H1 (cell line): ENCODE measurements at regions not wholly inside any gene's neighbourhood (a gene's known extent, or its start where the extent isn't known, plus 50 kb on each side); places are given as distances from the start of the nearest gene placed in this dataset.

Experiments used
- CEBPB ChIP-seq: IDR thresholded peaks from 2 replicates; pipeline ENCODE4 v1.6.1; 2012; ENCODE audit warnings: low read depth, low read length
- CTCF ChIP-seq, 3 experiments: IDR thresholded peaks; 1 replicate in 2 of 3; 2 replicates in 1 of 3; pipeline versions ENCODE4 v1.5.1 to v1.6.1; 2011; ENCODE audit warnings: low read length in 3 of 3, mild to moderate bottlenecking in 3 of 3, inconsistent platforms in 2 of 3, low read depth in 1 of 3, moderate library complexity in 1 of 3; ENCODE audit not compliant: insufficient read depth in 1 of 3; ENCODE audit errors: control extremely low read depth in 1 of 3
- EP300 ChIP-seq, 2 experiments: IDR thresholded peaks; 1 replicate in 1 of 2; 2 replicates in 1 of 2; pipeline ENCODE4 v1.6.1; 2011 to 2012; ENCODE audit warnings: low read depth in 2 of 2, low read length in 2 of 2, mild to moderate bottlenecking in 2 of 2, borderline replicate concordance in 1 of 2, inconsistent platforms in 1 of 2, moderate library complexity in 1 of 2
- POLR2A ChIP-seq, 2 experiments: IDR thresholded peaks; 1 replicate in 1 of 2; 2 replicates in 1 of 2; pipeline ENCODE4 v1.6.1; 2011; ENCODE audit warnings: low read depth in 2 of 2, low read length in 2 of 2, mild to moderate bottlenecking in 2 of 2; ENCODE audit errors: control extremely low read depth in 1 of 2
- RBBP5 ChIP-seq: IDR thresholded peaks from 2 replicates; pipeline ENCODE4 v1.7.1; 2012; ENCODE audit warnings: low read depth, mild to moderate bottlenecking, inconsistent platforms, low read length, moderate library complexity, borderline replicate concordance
- SAP30 ChIP-seq: fragments of 300-600 bp; sonication (generic); IDR thresholded peaks from 2 replicates; pipeline ENCODE4 v1.7.1; 2012; ENCODE audit warnings: low read length, moderate library complexity, mild to moderate bottlenecking, inconsistent platforms; ENCODE audit not compliant: insufficient read depth, insufficient replicate concordance
- SIN3A ChIP-seq, 2 experiments: IDR thresholded peaks in 1 of 2; conservative IDR thresholded peaks in 1 of 2; 2 replicates each; pipeline ENCODE4 v1.6.1; 2011 to 2012; ENCODE audit warnings: low read length in 2 of 2, improper control_type of control experiment in 1 of 2, low read depth in 1 of 2, mild to moderate bottlenecking in 1 of 2
- SP2 ChIP-seq: IDR thresholded peaks from 2 replicates; pipeline ENCODE4 v1.6.1; 2012; ENCODE audit warnings: mild to moderate bottlenecking, low read length, inconsistent platforms
- TF ChIP-seq, protein P1 (sequence below): IDR thresholded peaks from 2 replicates; pipeline ENCODE4 v1.6.1; 2011; ENCODE audit warnings: low read depth, mild to moderate bottlenecking, low read length; ENCODE audit not compliant: insufficient read depth

DNA sequence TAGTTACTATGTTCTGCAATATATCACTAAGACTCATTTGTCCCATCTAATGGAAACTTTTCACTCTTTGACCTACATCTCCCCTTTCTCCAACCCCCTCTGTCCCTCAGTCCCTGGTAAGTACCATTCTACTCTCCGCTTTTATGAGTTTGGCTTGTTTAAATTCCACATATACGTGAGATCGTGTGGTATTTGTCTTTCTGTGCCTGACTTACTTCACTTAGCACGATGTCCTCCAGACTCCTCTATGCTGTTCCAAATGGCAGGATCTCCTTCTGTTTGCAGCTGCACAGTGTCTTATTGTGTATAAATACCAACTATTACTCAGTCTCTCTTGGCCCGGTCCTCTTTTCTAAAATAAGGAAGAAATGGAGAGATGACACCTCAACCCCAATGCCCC lies 205.4 kb upstream of the NTM start:
- TF ChIP-seq SAP30 (no peak), POLR2A (IDR thresholded peaks at IDR 0.05; ENCODE audit: control extremely low read depth in 1 of 2, low read depth in 2 of 2, low read length in 2 of 2) (no peak), EP300 (IDR thresholded peaks at IDR 0.05; ENCODE audit: borderline replicate concordance in 1 of 2, low read depth in 2 of 2, low read length in 2 of 2) (no peak), SP2 (no peak), CTCF (IDR thresholded peaks at IDR 0.05; ENCODE audit: control extremely low read depth in 1 of 3, insufficient read depth in 1 of 3, low read depth in 1 of 3, low read length in 3 of 3) (no peak), RBBP5 (no peak), CEBPB (no peak), SIN3A (conservative IDR thresholded peaks at IDR 0.05 in 1 of 2, IDR thresholded peaks at IDR 0.05 in 1 of 2; ENCODE audit: low read depth in 1 of 2, low read length in 2 of 2) (no peak)
- TF ChIP-seq, protein P1, sequence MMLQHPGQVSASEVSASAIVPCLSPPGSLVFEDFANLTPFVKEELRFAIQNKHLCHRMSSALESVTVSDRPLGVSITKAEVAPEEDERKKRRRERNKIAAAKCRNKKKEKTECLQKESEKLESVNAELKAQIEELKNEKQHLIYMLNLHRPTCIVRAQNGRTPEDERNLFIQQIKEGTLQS, result no peak
